HG03378 (cell line): ENCODE measurements at regions not wholly inside any gene's neighbourhood (a gene's known extent, or its start where the extent isn't known, plus 50 kb on each side); places are given as distances from the start of the nearest gene placed in this dataset.

ENCODE experiments used
- ATAC-seq: cut with Tn5 transposase; IDR thresholded peaks from one replicate; pipeline ENCODE4 v1.9.1; 2021; ENCODE audit warnings: mild to moderate bottlenecking, moderate library complexity; ENCODE audit not compliant: unreplicated experiment

GRCh38 chr5:167587772-167588437 lies 703.5 kb upstream of the WWC1 start:
- ATAC-seq: no peak

- ATAC-seq: no peak
These were observed 699.3 kb upstream of the WWC1 start for GRCh38 chr5:167592114-167592513.

- no peak for ATAC-seq
These were observed 698.0 kb upstream of the WWC1 start for GRCh38 chr5:167593329-167594060.

GRCh38 chr5:167594061-167594435 lies 697.4 kb upstream of the WWC1 start:
- ATAC-seq: no peak

GRCh38 chr5:167594750-167595149 lies 696.7 kb upstream of the WWC1 start:
- ATAC-seq: no peak

GRCh38 chr5:167595196-167595595 lies 696.2 kb upstream of the WWC1 start:
- ATAC-seq: no peak

GRCh38 chr5:167598166-167598565 lies 693.3 kb upstream of the WWC1 start:
- no peak for ATAC-seq

- ATAC-seq: no peak
These were observed 689.4 kb upstream of the WWC1 start for GRCh38 chr5:167602067-167602466.

- no peak for ATAC-seq
These were observed 688.3 kb upstream of the WWC1 start for GRCh38 chr5:167603135-167603534.

GRCh38 chr5:167608390-167609272 lies 682.8 kb upstream of the WWC1 start:
- no peak for ATAC-seq

- ATAC-seq: no peak
These were observed 677.0 kb upstream of the WWC1 start for GRCh38 chr5:167614294-167615021.

- ATAC-seq: no peak
These were observed 675.2 kb upstream of the WWC1 start for GRCh38 chr5:167616043-167616890.

GRCh38 chr5:167623354-167623753 lies 668.1 kb upstream of the WWC1 start:
- ATAC-seq: no peak

- ATAC-seq: no peak
These were observed 667.4 kb upstream of the WWC1 start for GRCh38 chr5:167624053-167624452.

- no peak for ATAC-seq
These were observed 664.9 kb upstream of the WWC1 start for GRCh38 chr5:167626341-167627123.

GRCh38 chr5:167629634-167630033 lies 661.8 kb upstream of the WWC1 start:
- no peak for ATAC-seq

- ATAC-seq: no peak
These were observed 660.3 kb upstream of the WWC1 start for GRCh38 chr5:167631191-167631590.

GRCh38 chr5:167633114-167633513 lies 658.3 kb upstream of the WWC1 start:
- no peak for ATAC-seq

- no peak for ATAC-seq
These were observed 657.5 kb upstream of the WWC1 start for GRCh38 chr5:167633931-167634341.
